DMS79 (cell line): ENCODE measurements at regions not wholly inside any gene's neighbourhood (a gene's known extent, or its start where the extent isn't known, plus 50 kb on each side); places are given as distances from the start of the nearest gene placed in this dataset.
A peak's percentile ranks its signal among the peaks of the same experiment; 100 is the strongest.

Source experiments
- DNase-seq: peaks from one replicate; lab custom pipeline; 2025; lab: John Stamatoyannopoulos, UW

- peak; percentile 10 for DNase-seq
These were observed 52.1 kb upstream of the STOX2 start for GRCh38 chr4:183852910-183853547.

GRCh38 chr4:183853548-183853940, 51.6 kb upstream of the STOX2 start:
- DNase-seq, result no peak
